ENCODE measurements at regions not wholly inside any gene's neighbourhood (a gene's known extent, or its start where the extent isn't known, plus 50 kb on each side); places are given as distances from the start of the nearest gene placed in this dataset.

- H3K56ac ChIP-seq (ENCODE audit: insufficient read length, low read depth, low read length) = no peak overlapping the region
- no peaks in the 10 kb centered on the region for H3K79me1 ChIP-seq (ENCODE audit: insufficient read depth, low read depth, low read length, poor library complexity, severe bottlenecking)
- no peak overlapping the region for H2AFZ ChIP-seq (ENCODE audit: low read length)
- H3K36me3 Mint-ChIP-seq (ENCODE audit: insufficient read depth in 1 of 3, low read depth in 3 of 3) = no peaks in the 10 kb centered on the region
- H3K27ac Mint-ChIP-seq = no peak overlapping the region
- no peak overlapping the region for H3K4ac ChIP-seq (ENCODE audit: low read depth, low read length)
- no peak overlapping the region for H2BK120ac ChIP-seq (ENCODE audit: low read depth, low read length, poor library complexity, severe bottlenecking)
- H3K9me3 ChIP-seq (ENCODE audit: control insufficient read depth, low read depth, low read length) = no peaks in the 10 kb centered on the region
- no CpG with 5 or more reads among the region's 1 CpG for WGBS (ENCODE audit: extremely low coverage, insufficient read length, low lambda C conversion rate)
- H4K20me1 ChIP-seq (ENCODE audit: control insufficient read depth, insufficient read depth, insufficient read length) = no peaks in the 10 kb centered on the region
- H3K9ac ChIP-seq (ENCODE audit: extremely low read depth, insufficient read length, low read length) = no peak overlapping the region
- no peak for DNase-seq
- H3K79me2 ChIP-seq (ENCODE audit: insufficient read depth, low read length) = no peaks in the 10 kb centered on the region
- H3K23ac ChIP-seq (ENCODE audit: insufficient read length, low read depth, low read length) = no peak overlapping the region
- no peak overlapping the region for H2AK5ac ChIP-seq (ENCODE audit: insufficient read length, low read length)
- no peak overlapping the region for H2BK15ac ChIP-seq (ENCODE audit: low read depth, low read length)
- no peak overlapping the region for H2BK12ac ChIP-seq (ENCODE audit: insufficient read length, low read depth, low read length)
- no peak overlapping the region for H3K18ac ChIP-seq (ENCODE audit: insufficient read length, low read depth, low read length)
- no peak for TF ChIP-seq CTCF (conservative IDR thresholded peaks at IDR 0.05)
- H3K27me3 Mint-ChIP-seq (ENCODE audit: low read depth) = no peaks in the 10 kb centered on the region
- H3K27ac ChIP-seq (ENCODE audit: insufficient read length, low read depth, low read length) = no peak overlapping the region
- H3K4me3 Mint-ChIP-seq = no peak overlapping the region
- H3K4me1 ChIP-seq (ENCODE audit: insufficient read depth, low read length) = no peaks in the 10 kb centered on the region
- H3K14ac ChIP-seq (ENCODE audit: insufficient read depth, low read length) = no peak overlapping the region
- H3K27me3 ChIP-seq (ENCODE audit: insufficient read depth, low read length) = no peaks in the 10 kb centered on the region
- H3K4me1 Mint-ChIP-seq = peaks cover 11 to 15% of the 10 kb centered on the region in 2 experiments
- H4K91ac ChIP-seq (ENCODE audit: insufficient read length, low read depth, low read length) = no peak overlapping the region
- no peaks in the 10 kb centered on the region for H3K23me2 ChIP-seq (ENCODE audit: insufficient read length, low read depth, low read length, poor library complexity, severe bottlenecking)
- no peak overlapping the region for H4K8ac ChIP-seq (replicated peaks; ENCODE audit: insufficient read length, low read depth, low read length)
- H3T11ph ChIP-seq (ENCODE audit: low read length) = no peak overlapping the region
- no peak overlapping the region for H2BK5ac ChIP-seq (ENCODE audit: insufficient read length, low read length)
- H3K9me3 Mint-ChIP-seq = no peaks in the 10 kb centered on the region
- H4K5ac ChIP-seq (ENCODE audit: insufficient read length, low read depth, low read length) = no peak overlapping the region
- H2BK20ac ChIP-seq (ENCODE audit: low read depth, low read length, poor library complexity, severe bottlenecking) = no peak overlapping the region
- H3K4me2 ChIP-seq (ENCODE audit: insufficient read depth, insufficient read length, low read length) = no peak overlapping the region
Observed at GRCh38 chr6:120604510-120604909, 729.8 kb downstream of the TBC1D32 start.

Data from H9 (cell line).